ENCODE measurements at regions not wholly inside any gene's neighbourhood (a gene's known extent, or its start where the extent isn't known, plus 50 kb on each side); places are given as distances from the start of the nearest gene placed in this dataset.

DNA sequence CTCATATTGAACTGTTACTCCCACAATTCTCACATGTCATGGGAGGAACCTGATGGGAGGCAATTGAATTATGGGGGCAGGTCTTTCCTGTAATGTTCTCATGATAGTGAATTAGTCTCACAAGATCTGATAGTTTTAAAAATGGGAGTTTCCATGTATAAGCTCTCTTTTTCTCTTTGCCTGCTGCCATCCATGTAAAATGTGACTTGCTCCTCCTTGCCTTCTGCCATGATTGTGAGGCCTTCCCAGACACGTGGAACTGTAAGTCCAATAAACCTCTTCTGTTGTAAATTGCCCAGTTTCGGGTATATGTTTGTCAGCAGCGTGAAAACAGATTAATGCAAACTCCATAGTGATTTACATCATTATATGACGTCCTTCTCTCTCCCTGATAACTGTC, 759.7 kb upstream of the RGS18 start:
- TF ChIP-seq, protein P1, sequence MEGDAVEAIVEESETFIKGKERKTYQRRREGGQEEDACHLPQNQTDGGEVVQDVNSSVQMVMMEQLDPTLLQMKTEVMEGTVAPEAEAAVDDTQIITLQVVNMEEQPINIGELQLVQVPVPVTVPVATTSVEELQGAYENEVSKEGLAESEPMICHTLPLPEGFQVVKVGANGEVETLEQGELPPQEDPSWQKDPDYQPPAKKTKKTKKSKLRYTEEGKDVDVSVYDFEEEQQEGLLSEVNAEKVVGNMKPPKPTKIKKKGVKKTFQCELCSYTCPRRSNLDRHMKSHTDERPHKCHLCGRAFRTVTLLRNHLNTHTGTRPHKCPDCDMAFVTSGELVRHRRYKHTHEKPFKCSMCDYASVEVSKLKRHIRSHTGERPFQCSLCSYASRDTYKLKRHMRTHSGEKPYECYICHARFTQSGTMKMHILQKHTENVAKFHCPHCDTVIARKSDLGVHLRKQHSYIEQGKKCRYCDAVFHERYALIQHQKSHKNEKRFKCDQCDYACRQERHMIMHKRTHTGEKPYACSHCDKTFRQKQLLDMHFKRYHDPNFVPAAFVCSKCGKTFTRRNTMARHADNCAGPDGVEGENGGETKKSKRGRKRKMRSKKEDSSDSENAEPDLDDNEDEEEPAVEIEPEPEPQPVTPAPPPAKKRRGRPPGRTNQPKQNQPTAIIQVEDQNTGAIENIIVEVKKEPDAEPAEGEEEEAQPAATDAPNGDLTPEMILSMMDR (IDR thresholded peaks at IDR 0.05) = no peak
- TF ChIP-seq POLR2A (IDR thresholded peaks at IDR 0.05) (no peak), POLR2AphosphoS5 (IDR thresholded peaks at IDR 0.05; ENCODE audit: insufficient read depth in 1 of 2, low read depth in 1 of 2) (no peak)

Data from vagina (tissue), 2 donors.